ES-I3 (cell line): ENCODE measurements at regions not wholly inside any gene's neighbourhood (a gene's known extent, or its start where the extent isn't known, plus 50 kb on each side); places are given as distances from the start of the nearest gene placed in this dataset.

Experiments
- H3K36me3 ChIP-seq: 2 replicates; pipeline ENCODE4 v1.6.1; 2013; ENCODE audit warnings: mild to moderate bottlenecking, low read length, control low read depth, moderate library complexity; ENCODE audit not compliant: insufficient read depth
- H3K4me1 ChIP-seq: 2 replicates; pipeline ENCODE4 v1.6.1; 2013; ENCODE audit warnings: mild to moderate bottlenecking, control low read depth, low read length; ENCODE audit not compliant: insufficient read depth
- H3K9ac ChIP-seq: 2 replicates; pipeline ENCODE4 v1.6.1; 2013; ENCODE audit warnings: low read depth, mild to moderate bottlenecking, low read length, moderate library complexity
- H3K9me3 ChIP-seq: 2 replicates; pipeline ENCODE4 v1.6.1; 2013; ENCODE audit warnings: mild to moderate bottlenecking, low read length, moderate library complexity; ENCODE audit not compliant: control insufficient read depth, insufficient read depth

DNA sequence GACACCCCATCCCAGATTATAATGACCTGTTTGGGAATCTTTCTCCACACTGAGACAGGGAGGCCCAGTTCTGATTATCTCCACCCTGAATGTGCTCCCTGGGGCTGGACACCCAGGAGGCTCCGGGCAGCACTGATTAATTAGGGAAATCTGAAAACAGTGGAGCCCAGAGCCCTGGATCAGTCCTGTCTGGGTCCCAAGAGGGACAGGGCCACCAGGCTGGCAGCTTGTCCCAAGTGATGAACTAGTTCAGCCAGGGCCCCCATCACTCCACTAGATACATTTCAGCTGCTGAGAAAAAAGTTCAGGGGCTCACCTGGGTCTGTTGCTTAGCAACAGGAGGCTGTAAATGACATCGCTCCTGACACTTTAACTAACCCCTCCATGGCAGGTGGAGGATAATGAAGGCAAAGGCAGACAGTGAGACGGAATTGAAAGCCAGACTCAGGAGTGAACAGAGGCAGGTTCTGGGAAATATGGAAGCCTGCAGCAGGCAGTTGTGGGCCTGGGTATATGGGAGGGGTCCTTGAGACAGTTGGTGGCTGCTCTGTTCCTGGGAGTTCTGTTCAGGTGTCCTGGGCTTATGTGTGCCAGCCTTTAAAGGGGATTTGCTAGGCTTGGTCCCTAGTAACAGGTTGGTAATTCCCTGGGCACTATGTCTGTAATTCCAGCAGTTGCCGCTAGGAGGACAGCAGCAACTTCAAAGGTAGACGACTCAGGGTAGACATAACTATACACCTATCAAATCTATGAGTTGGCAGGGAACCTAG is 78.3 kb upstream of the CTNNBL1 start:
- Histone ChIP-seq H3K36me3 (no peaks in the 10 kb centered on the region), H3K9ac (no peak overlapping the region), H3K9me3 (no peaks in the 10 kb centered on the region), H3K4me1 (no peaks in the 10 kb centered on the region)

DNA sequence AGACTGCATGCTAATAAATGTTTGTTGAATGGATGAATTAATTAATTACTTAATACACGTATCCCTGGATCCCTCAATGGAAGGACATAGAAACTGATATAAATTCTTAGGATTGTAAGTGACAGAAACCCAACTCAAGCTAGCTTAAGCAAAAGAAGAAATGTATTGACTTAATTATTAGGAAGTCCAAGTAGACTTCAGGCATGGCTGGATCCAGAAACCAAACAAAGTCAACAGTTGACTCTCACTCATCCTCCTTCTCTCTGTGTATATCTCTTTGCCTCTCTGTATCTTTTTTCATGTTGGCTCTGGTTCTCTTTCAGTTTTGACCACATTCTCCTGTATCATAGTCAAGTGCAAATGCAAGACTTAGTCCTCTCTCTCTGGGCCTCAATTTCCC is 82.0 kb upstream of the CTNNBL1 start:
- Histone ChIP-seq H3K4me1 (no peaks in the 10 kb centered on the region), H3K36me3 (no peaks in the 10 kb centered on the region), H3K9me3 (no peaks in the 10 kb centered on the region), H3K9ac (no peak overlapping the region)

- Histone ChIP-seq H3K4me1 (no peaks in the 10 kb centered on the region), H3K9me3 (no peaks in the 10 kb centered on the region), H3K9ac (no peak overlapping the region), H3K36me3 (no peaks in the 10 kb centered on the region)
These were observed 82.5 kb upstream of the CTNNBL1 start for GRCh38 chr20:37611346-37611745.

- H3K36me3 ChIP-seq: no peaks in the 10 kb centered on the region
- no peaks in the 10 kb centered on the region for H3K4me1 ChIP-seq
- H3K9ac ChIP-seq: no peak overlapping the region
These were observed 82.6 kb upstream of the BLCAP start for GRCh38 chr20:37610203-37610798.

GRCh38 chr20:37602634-37603033 is 75.0 kb upstream of the BLCAP start:
- peaks cover 10% of the 10 kb centered on the region for H3K4me1 ChIP-seq
- H3K36me3 ChIP-seq: no peaks in the 10 kb centered on the region
- no peak overlapping the region for H3K9ac ChIP-seq
- H3K9me3 ChIP-seq: no peaks in the 10 kb centered on the region

More at GRCh38 chr20:37610203-37610798, 82.6 kb upstream of the BLCAP start:
- H3K9me3 ChIP-seq: no peaks in the 10 kb centered on the region

- Histone ChIP-seq H3K4me1 (peaks cover 11% of the 10 kb centered on the region), H3K36me3 (no peaks in the 10 kb centered on the region), H3K9ac (no peak overlapping the region), H3K9me3 (no peaks in the 10 kb centered on the region)
These were observed 72.8 kb upstream of the BLCAP start for GRCh38 chr20:37600486-37600885.

- Histone ChIP-seq H3K9me3 (no peaks in the 10 kb centered on the region), H3K36me3 (no peaks in the 10 kb centered on the region), H3K9ac (peak overlapping the region; percentile 46; the same call in 1 of the 2 replicates), H3K4me1 (peaks cover 11% of the 10 kb centered on the region)
These were observed 71.1 kb upstream of the BLCAP start for GRCh38 chr20:37598575-37599342.

GRCh38 chr20:37598100-37598543 is 70.4 kb upstream of the BLCAP start:
- H3K9ac ChIP-seq: peak overlapping the region; percentile 46; the same call in 1 of the 2 replicates

DNA sequence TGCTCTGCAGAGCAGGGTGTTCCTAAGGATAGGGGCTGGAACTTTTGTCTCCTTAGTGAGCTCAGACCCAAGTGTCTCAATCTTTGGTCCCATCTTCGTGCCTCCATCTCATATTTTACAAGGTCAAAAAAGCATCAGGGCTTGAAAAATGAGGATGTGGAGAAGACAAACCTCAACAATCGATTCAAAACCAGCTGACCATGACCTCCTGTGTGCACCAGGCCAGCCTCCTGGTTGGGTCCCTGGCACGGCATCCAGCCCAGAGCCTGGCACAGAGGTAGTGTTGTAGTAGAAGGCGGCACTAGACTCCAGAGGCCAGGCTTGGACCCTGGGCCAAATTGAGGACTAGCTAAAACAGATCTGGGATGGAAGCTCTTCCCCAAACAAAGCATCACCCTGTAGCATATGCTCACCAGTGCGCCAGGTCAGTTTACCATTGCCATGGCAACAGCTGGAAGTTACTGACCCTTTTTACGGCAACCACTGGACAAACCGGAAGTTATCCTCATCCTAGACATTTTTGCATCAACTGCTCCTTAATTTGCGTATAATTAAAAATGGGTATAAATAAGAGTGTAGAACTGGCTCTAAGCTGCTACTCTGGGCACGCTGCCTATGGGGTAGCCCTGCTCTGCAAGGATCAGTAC is 69.3 kb upstream of the BLCAP start:
- H3K9ac ChIP-seq: no peak overlapping the region
- no peaks in the 10 kb centered on the region for H3K36me3 ChIP-seq
- H3K9me3 ChIP-seq: no peaks in the 10 kb centered on the region
- peaks cover 11% of the 10 kb centered on the region for H3K4me1 ChIP-seq

More at GRCh38 chr20:37598100-37598543, 70.4 kb upstream of the BLCAP start:
- peaks cover 11% of the 10 kb centered on the region for H3K4me1 ChIP-seq
- H3K36me3 ChIP-seq: no peaks in the 10 kb centered on the region
- H3K9me3 ChIP-seq: no peaks in the 10 kb centered on the region

- Histone ChIP-seq H3K9me3 (no peaks in the 10 kb centered on the region), H3K4me1 (peaks cover 11% of the 10 kb centered on the region), H3K36me3 (no peaks in the 10 kb centered on the region), H3K9ac (no peak overlapping the region)
These were observed 68.5 kb upstream of the BLCAP start for GRCh38 chr20:37596168-37596567.

DNA sequence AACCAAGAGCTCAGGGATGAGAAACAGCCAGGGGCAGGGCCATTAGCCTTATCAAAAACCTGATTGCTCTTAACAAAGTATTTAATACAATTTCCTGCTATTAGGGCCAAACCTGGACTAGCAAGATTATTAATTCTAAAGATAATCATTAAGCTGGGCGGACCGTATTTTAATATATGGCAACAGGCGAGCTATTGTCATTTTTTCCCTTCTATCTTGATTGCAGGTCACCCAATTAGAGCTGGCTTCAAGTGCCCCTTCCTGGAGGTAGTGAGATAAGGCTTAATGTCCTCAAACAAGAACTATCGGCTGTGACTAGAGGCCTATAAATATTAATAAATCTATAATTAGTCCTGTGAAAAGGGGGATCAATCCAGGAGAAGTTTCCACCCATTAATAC is 66.0 kb upstream of the BLCAP start:
- Histone ChIP-seq H3K9me3 (no peaks in the 10 kb centered on the region), H3K36me3 (no peaks in the 10 kb centered on the region), H3K9ac (no peak overlapping the region), H3K4me1 (peaks cover 6% of the 10 kb centered on the region)

DNA sequence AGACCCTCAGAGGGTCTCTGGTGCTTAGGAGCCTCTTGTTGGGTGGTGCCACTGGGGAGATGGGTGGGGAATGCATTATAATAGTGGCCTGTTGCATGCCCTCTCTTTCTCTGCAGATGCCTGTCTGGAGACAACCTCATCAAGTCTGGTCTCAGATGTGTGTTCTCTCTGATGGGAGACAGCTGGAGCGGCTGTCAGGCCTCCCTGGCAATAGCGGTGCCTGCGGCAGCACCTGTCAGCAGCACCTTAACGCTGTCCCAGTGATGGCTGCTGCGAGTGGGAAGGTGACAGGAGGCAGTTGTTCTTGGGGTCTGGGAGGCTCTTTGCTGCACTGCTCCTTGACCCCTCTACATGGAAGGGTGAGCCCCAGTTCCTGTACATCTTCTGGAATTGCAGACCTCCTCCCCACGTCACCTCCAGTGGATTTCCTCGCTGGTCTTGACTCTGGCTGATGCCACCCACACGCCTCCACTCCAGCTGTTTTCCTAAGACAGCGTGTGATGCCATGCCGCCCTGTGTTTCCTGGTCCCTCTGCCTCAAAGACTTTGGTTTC is 63.3 kb upstream of the BLCAP start:
- H3K36me3 ChIP-seq: no peaks in the 10 kb centered on the region
- no peaks in the 10 kb centered on the region for H3K9me3 ChIP-seq
- no peaks in the 10 kb centered on the region for H3K4me1 ChIP-seq
- H3K9ac ChIP-seq: no peak overlapping the region

- no peaks in the 10 kb centered on the region for H3K36me3 ChIP-seq
- H3K9me3 ChIP-seq: no peaks in the 10 kb centered on the region
- no peak overlapping the region for H3K9ac ChIP-seq
- no peaks in the 10 kb centered on the region for H3K4me1 ChIP-seq
These were observed 58.4 kb upstream of the BLCAP start for GRCh38 chr20:37586078-37586477.

- no peak overlapping the region for H3K9ac ChIP-seq
These were observed 56.6 kb upstream of the BLCAP start for GRCh38 chr20:37584238-37584807.

More at GRCh38 chr20:37584238-37584807, 56.6 kb upstream of the BLCAP start:
- H3K9me3 ChIP-seq: no peaks in the 10 kb centered on the region
- no peaks in the 10 kb centered on the region for H3K36me3 ChIP-seq
- no peaks in the 10 kb centered on the region for H3K4me1 ChIP-seq
